ENCODE measurements at regions not wholly inside any gene's neighbourhood (a gene's known extent, or its start where the extent isn't known, plus 50 kb on each side); places are given as distances from the start of the nearest gene placed in this dataset.

GRCh38 chrX:109252789-109253188 is 229.1 kb downstream of the GUCY2F start:
- H3K27ac ChIP-seq (ENCODE audit: insufficient read length, low read depth, low read length) = no peak overlapping the region

More at GRCh38 chrX:109252789-109253188, 229.1 kb downstream of the GUCY2F start:
- no peaks in the 10 kb centered on the region for H4K20me1 ChIP-seq (ENCODE audit: control insufficient read depth, insufficient read depth, insufficient read length)
- H3K79me1 ChIP-seq (ENCODE audit: insufficient read depth, low read depth, low read length, poor library complexity, severe bottlenecking) = no peaks in the 10 kb centered on the region
- no peak overlapping the region for H4K91ac ChIP-seq (ENCODE audit: insufficient read length, low read depth, low read length)
- Mint-ChIP-seq H3K36me3 (ENCODE audit: insufficient read depth in 1 of 3, low read depth in 3 of 3) (peaks cover 0 to 21% (median 4%) of the 10 kb centered on the region in 3 experiments; a peak in 3 of 7 replicates), H3K9me3 (peaks cover 14 to 18% of the 10 kb centered on the region in 2 experiments), H3K27me3 (ENCODE audit: low read depth) (no peaks in the 10 kb centered on the region), H3K4me3 (no peak overlapping the region), H3K4me1 (no peaks in the 10 kb centered on the region), H3K27ac (no peak overlapping the region)
- H2AK5ac ChIP-seq (ENCODE audit: insufficient read length, low read length) = no peak overlapping the region
- H3K9ac ChIP-seq (ENCODE audit: extremely low read depth, insufficient read length, low read length) = no peak overlapping the region
- H3K18ac ChIP-seq (ENCODE audit: insufficient read length, low read depth, low read length) = no peak overlapping the region
- H3K4me1 ChIP-seq (ENCODE audit: insufficient read depth, low read length) = no peaks in the 10 kb centered on the region
- no peak overlapping the region for H3K56ac ChIP-seq (ENCODE audit: insufficient read length, low read depth, low read length)
- no peak overlapping the region for H3K23ac ChIP-seq (ENCODE audit: insufficient read length, low read depth, low read length)
- no peaks in the 10 kb centered on the region for H3K9me3 ChIP-seq (ENCODE audit: control insufficient read depth, low read depth, low read length)
- H3K14ac ChIP-seq (ENCODE audit: insufficient read depth, low read length) = no peak overlapping the region
- no peak overlapping the region for H2AFZ ChIP-seq (ENCODE audit: low read length)
- DNase-seq = no peak
- H3K4me2 ChIP-seq (ENCODE audit: insufficient read depth, insufficient read length, low read length) = no peak overlapping the region
- no peak overlapping the region for H2BK15ac ChIP-seq (ENCODE audit: low read depth, low read length)
- no peak overlapping the region for H2BK5ac ChIP-seq (ENCODE audit: insufficient read length, low read length)
- no peak overlapping the region for H2BK20ac ChIP-seq (ENCODE audit: low read depth, low read length, poor library complexity, severe bottlenecking)
- WGBS (ENCODE audit: extremely low coverage, insufficient read length, low lambda C conversion rate) = no CpG with 5 or more reads among the region's 2 CpGs
- H4K8ac ChIP-seq (replicated peaks; ENCODE audit: insufficient read length, low read depth, low read length) = no peak overlapping the region
- H3T11ph ChIP-seq (ENCODE audit: low read length) = no peak overlapping the region
- H3K4ac ChIP-seq (ENCODE audit: low read depth, low read length) = no peak overlapping the region
- H2BK12ac ChIP-seq (ENCODE audit: insufficient read length, low read depth, low read length) = no peak overlapping the region
- H2BK120ac ChIP-seq (ENCODE audit: low read depth, low read length, poor library complexity, severe bottlenecking) = no peak overlapping the region
- TF ChIP-seq CTCF (conservative IDR thresholded peaks at IDR 0.05) = no peak
- H3K23me2 ChIP-seq (ENCODE audit: insufficient read length, low read depth, low read length, poor library complexity, severe bottlenecking) = no peaks in the 10 kb centered on the region
- H3K27me3 ChIP-seq (ENCODE audit: insufficient read depth, low read length) = no peaks in the 10 kb centered on the region
- no peaks in the 10 kb centered on the region for H3K79me2 ChIP-seq (ENCODE audit: insufficient read depth, low read length)
- no peak overlapping the region for H4K5ac ChIP-seq (ENCODE audit: insufficient read length, low read depth, low read length)
